Esophagus squamous epithelium (tissue), 4 donors: ENCODE measurements at regions not wholly inside any gene's neighbourhood (a gene's known extent, or its start where the extent isn't known, plus 50 kb on each side); places are given as distances from the start of the nearest gene placed in this dataset.

Experiments used
- POLR2A ChIP-seq, 4 donors: fragments of 450-650 bp; IDR thresholded peaks; one replicate each; pipeline ENCODE4 v1.6.1; 2017; ENCODE audit warnings: antibody characterized with exemption in 4 of 4, mild to moderate bottlenecking in 4 of 4, moderate library complexity in 3 of 4
- TF ChIP-seq, protein P1 (sequence below), 6 experiments: fragments of 450-650 bp in 4 of 6; fragments of 200-600 bp in 2 of 6; sonication (generic) in 2 of 6; IDR thresholded peaks; one replicate each; pipeline ENCODE4 v1.5.1; 2016 to 2019; ENCODE audit warnings: antibody characterized with exemption in 6 of 6, mild to moderate bottlenecking in 4 of 6, moderate library complexity in 4 of 6

DNA sequence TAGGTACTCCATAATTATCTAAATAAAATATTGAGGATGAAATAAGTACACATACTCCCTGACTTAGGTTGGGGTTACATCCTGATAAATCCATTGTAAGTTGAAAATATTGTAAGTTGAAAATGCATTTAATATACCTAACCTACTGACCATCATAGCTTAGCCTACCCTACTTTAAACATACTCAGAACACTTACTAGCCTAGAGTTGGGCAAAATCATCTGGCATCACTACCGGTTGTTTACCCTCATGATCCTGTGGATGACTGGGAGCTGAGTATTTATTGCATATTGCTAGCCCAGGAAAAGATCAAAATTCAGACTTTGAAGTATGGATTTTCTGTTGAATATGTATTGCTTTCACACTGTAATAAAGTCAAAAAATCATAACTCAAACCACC lies 467.3 kb downstream of the C6orf118 start:
- TF ChIP-seq, protein P1, sequence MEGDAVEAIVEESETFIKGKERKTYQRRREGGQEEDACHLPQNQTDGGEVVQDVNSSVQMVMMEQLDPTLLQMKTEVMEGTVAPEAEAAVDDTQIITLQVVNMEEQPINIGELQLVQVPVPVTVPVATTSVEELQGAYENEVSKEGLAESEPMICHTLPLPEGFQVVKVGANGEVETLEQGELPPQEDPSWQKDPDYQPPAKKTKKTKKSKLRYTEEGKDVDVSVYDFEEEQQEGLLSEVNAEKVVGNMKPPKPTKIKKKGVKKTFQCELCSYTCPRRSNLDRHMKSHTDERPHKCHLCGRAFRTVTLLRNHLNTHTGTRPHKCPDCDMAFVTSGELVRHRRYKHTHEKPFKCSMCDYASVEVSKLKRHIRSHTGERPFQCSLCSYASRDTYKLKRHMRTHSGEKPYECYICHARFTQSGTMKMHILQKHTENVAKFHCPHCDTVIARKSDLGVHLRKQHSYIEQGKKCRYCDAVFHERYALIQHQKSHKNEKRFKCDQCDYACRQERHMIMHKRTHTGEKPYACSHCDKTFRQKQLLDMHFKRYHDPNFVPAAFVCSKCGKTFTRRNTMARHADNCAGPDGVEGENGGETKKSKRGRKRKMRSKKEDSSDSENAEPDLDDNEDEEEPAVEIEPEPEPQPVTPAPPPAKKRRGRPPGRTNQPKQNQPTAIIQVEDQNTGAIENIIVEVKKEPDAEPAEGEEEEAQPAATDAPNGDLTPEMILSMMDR (IDR thresholded peaks at IDR 0.05), result no peak
- no peak for TF ChIP-seq POLR2A (IDR thresholded peaks at IDR 0.05)
